Epithelial cell of esophagus (primary cell): ENCODE measurements at regions not wholly inside any gene's neighbourhood (a gene's known extent, or its start where the extent isn't known, plus 50 kb on each side); places are given as distances from the start of the nearest gene placed in this dataset.
A peak's percentile ranks its signal among the peaks of the same experiment; 100 is the strongest.

Experiments used
- DNase-seq: peaks from one replicate; pipeline ENCODE4 v3.0.0; 2010; ENCODE audit warnings: low read depth
- H3K4me3 ChIP-seq: 2 replicates; pipeline ENCODE4 v1.5.1; 2011; ENCODE audit warnings: mild to moderate bottlenecking, low read length, control low read depth
- TF ChIP-seq, protein P1 (sequence below): IDR thresholded peaks from 2 replicates; pipeline ENCODE4 v1.5.1; 2011; ENCODE audit warnings: low read depth, mild to moderate bottlenecking, low read length, control low read depth, inconsistent platforms; ENCODE audit not compliant: insufficient read depth; ENCODE audit errors: missing control alignments

DNA sequence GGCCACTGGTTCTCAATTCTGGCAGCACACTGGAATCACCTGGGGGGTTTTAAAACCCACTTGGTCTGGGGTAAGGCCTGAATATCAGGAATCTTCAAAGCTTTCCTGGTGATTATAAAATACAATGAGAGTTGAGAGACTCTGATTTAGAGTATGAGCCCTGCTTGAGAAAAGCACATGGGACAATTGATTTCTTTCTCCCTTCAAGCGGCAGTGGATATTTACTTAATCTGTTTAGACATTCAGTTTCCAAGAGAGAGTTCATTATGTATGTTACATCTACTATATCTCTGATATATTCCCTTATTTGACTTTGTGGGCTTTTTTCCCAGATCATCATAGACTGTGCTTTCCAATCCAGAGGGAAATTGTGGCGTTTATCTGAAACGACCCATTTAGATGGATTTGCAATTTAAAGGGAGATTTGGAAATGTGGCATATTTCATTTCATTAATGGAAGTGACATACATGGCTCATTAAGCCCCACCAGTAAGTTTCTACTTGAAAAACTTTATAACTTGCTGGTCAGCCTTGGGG is 171.2 kb upstream of the PFN2 start:
- TF ChIP-seq, protein P1, sequence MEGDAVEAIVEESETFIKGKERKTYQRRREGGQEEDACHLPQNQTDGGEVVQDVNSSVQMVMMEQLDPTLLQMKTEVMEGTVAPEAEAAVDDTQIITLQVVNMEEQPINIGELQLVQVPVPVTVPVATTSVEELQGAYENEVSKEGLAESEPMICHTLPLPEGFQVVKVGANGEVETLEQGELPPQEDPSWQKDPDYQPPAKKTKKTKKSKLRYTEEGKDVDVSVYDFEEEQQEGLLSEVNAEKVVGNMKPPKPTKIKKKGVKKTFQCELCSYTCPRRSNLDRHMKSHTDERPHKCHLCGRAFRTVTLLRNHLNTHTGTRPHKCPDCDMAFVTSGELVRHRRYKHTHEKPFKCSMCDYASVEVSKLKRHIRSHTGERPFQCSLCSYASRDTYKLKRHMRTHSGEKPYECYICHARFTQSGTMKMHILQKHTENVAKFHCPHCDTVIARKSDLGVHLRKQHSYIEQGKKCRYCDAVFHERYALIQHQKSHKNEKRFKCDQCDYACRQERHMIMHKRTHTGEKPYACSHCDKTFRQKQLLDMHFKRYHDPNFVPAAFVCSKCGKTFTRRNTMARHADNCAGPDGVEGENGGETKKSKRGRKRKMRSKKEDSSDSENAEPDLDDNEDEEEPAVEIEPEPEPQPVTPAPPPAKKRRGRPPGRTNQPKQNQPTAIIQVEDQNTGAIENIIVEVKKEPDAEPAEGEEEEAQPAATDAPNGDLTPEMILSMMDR, result no peak
- H3K4me3 ChIP-seq, result no peak overlapping the region
- no peak for DNase-seq

DNA sequence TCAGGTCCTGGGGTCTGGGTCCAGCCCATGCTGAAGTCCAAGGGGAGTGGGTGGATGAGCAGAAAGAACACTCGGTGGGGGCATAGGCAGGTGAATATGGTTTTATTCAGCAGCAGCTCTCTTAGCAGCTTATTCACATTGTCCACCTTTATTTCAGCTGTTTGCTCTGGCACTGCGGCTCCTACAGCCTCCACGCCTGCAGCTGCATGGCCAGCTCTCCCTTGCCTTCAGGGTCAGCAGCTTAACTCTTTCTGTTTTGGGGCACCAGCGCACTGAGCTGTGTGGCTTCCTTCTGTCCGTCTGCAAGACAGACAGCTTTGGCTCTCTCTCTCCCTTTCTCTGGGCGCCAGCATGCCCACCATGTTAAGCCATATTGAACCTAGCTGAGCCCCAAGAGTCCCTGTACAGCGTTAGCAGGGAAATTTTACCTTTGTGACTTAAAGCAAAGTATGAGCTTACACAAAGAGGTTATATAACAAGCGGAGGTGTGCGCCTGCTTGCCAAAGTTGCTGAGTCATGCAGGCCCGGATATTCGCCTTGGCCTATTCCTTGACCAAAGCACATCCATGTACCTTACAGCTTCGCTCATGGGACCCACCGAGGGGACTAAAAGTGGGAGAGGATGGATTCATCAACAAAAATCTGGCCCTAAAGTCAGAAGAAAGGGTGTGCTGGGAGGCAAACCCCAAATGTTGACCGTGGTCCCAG is 170.1 kb upstream of the PFN2 start:
- no peak for DNase-seq
- TF ChIP-seq, protein P1, result no peak
- no peak overlapping the region for H3K4me3 ChIP-seq

DNA sequence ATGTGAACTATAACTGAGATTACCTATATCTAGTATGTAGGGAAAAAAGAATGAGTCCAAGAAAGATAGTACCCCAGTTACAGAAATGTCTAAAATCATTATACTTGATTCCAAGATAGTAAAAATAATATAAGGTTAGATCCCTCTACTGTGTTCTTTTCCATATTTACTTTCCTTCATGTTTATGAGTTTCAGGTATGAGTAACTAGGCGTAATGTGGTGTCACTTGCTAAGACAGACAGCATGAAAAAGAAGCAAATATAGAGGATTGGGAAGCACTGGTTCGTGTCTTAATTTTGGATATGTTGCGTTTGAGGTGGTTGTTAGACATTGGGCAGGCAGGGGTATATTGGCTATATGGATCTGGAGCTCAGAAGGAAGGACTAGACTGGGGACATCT is 168.1 kb upstream of the PFN2 start:
- TF ChIP-seq, protein P1, result no peak
- no peak for DNase-seq
- H3K4me3 ChIP-seq, result no peak overlapping the region

DNA sequence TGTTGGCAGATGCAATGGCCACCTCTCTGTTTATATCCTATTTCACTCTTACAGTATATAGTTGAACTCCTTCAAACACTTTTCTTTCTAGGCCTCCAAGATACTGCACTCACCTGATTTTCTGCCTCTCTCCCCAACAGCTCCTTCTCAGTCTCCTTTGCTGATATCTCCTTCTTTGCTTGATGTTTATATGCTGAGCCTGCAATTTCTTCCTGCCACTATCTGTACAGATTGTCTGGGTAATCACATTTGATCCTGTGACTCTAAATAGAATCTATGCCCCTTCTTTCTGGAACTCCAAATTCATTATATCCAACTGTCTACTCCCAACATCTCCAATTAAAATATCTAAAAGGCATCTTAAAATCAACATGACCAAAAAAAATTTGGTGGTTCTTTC is 165.5 kb upstream of the PFN2 start:
- no peak overlapping the region for H3K4me3 ChIP-seq
- TF ChIP-seq, protein P1, result no peak
- no peak for DNase-seq

DNA sequence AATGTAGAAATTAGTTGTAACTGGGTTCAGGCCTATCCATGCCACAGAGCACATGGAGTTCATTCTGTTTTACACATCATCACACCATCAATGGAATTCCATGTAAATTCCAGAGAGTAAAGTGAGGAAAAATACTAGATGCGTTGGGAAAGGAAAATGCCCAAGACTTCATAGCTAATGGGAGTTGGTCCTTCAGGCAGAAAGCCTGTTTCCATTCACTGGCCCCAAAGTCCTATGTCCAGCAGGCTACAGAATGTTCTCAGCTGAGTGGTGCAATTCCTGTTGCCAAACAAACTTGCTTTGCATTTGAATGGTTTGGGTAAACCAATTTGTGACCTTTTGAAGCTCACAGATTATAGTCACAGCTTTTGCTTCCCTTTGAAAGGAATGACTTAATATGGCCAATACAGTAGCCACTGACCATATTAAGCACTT is 164.6 kb upstream of the PFN2 start:
- H3K4me3 ChIP-seq, result no peak overlapping the region
- TF ChIP-seq, protein P1, result no peak
- no peak for DNase-seq

DNA sequence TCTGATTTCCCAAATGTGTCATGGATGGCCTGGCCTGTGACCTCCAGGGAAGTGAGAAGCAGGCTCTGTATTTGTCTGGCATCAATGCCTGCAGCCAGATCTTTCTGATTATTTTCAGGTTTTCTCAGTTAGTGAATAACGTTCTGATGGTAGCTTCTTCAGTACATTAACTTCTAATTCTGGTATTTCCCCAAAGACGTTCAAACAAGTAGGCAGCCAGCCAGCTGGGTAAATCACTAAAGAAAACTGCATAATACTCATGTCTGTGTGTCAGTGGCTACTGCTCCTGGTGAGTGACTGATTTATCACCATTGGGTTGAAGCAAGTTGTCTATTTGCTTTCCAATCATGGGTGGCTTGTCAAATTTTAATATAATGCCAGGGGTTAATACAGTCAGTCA is 162.6 kb upstream of the PFN2 start:
- H3K4me3 ChIP-seq, result no peak overlapping the region
- DNase-seq, result no peak
- TF ChIP-seq, protein P1, result no peak

DNA sequence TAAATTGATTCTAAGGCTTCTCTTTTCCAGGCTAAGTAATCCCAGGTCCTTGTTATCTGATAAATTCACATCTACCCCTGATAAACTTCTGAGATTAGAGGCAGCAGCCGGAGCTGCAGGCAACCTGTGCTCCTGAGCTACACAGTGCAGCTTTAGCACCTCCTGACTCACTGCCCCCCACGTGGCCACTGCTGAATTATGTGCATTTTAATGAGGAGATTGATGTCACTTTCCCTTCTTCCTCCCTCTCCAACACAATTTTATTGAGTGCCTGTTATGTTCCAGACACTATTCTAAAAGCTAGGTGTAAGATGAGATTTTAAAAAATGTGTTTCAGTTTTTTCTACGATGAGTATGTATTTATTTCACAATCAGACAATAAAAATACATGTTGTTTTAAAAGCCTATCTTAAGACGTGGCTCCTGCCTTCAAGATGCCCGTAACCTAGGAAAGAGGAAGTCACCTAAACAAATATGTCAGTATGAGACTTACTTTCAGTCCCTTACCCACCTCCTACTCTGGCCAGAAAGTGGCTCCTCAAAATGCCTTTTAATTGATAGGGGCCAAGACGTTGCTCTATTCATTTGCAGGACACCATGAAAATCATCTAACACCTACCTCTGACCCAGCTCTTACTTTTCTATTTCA is 161.5 kb upstream of the PFN2 start:
- no peak overlapping the region for H3K4me3 ChIP-seq
- TF ChIP-seq, protein P1, result no peak
- DNase-seq, result peak; percentile 27
